ENCODE measurements at regions not wholly inside any gene's neighbourhood (a gene's known extent, or its start where the extent isn't known, plus 50 kb on each side); places are given as distances from the start of the nearest gene placed in this dataset.

DNA sequence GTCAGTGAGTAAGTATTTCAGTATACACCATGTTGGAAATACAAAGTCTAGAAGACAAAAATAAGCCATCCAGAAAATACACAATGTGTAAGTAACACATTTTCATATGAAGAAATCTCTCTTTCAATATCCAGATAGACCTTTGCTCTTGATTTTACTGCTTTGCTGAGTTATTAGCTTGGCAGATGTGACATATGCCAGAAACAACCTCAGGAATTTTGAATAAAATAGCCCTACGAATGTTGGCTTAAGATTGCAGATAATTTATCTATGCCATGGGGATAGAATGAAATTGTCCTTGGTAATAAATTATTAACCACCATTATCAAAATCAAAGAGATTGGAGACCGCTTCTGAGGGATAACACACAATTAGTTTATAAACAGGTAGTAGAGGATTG, 1036.9 kb upstream of the EPHA7 start:
- H3K27ac ChIP-seq (ENCODE audit: control insufficient read depth, insufficient read depth, low read length): no peak overlapping the region
- H3K36me3 ChIP-seq (ENCODE audit: control insufficient read depth in 2 of 2, extremely low read depth in 1 of 2, insufficient read depth in 2 of 2, low read length in 2 of 2): no peaks in the 10 kb centered on the region
- no peak overlapping the region for H2AFZ ChIP-seq (ENCODE audit: control insufficient read depth, low read length)
- no peak for TF ChIP-seq EZH2 (IDR thresholded peaks at IDR 0.05; ENCODE audit: low read length)
- TF ChIP-seq, protein P1, sequence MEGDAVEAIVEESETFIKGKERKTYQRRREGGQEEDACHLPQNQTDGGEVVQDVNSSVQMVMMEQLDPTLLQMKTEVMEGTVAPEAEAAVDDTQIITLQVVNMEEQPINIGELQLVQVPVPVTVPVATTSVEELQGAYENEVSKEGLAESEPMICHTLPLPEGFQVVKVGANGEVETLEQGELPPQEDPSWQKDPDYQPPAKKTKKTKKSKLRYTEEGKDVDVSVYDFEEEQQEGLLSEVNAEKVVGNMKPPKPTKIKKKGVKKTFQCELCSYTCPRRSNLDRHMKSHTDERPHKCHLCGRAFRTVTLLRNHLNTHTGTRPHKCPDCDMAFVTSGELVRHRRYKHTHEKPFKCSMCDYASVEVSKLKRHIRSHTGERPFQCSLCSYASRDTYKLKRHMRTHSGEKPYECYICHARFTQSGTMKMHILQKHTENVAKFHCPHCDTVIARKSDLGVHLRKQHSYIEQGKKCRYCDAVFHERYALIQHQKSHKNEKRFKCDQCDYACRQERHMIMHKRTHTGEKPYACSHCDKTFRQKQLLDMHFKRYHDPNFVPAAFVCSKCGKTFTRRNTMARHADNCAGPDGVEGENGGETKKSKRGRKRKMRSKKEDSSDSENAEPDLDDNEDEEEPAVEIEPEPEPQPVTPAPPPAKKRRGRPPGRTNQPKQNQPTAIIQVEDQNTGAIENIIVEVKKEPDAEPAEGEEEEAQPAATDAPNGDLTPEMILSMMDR (optimal IDR thresholded peaks at IDR 0.05 in 1 of 3, IDR thresholded peaks at IDR 0.05 in 1 of 3, conservative IDR thresholded peaks at IDR 0.05 in 1 of 3; ENCODE audit: extremely low read depth in 1 of 3, insufficient read depth in 2 of 3, low read length in 3 of 3): no peak
- no peaks in the 10 kb centered on the region for H3K9me1 ChIP-seq (ENCODE audit: control insufficient read depth, extremely low read depth, insufficient read depth, low read length)
- H3K4me2 ChIP-seq (ENCODE audit: control insufficient read depth, extremely low read depth, insufficient read depth, low read depth, low read length): no peak overlapping the region
- no peaks in the 10 kb centered on the region for H3K27me3 ChIP-seq (ENCODE audit: control insufficient read depth, extremely low read depth, insufficient read depth, low read length)
- no peak for FAIRE-seq
- no peak overlapping the region for H3K9ac ChIP-seq (ENCODE audit: control insufficient read depth, extremely low read depth, insufficient read depth, low read length)
- no peak overlapping the region for H3K4me3 ChIP-seq (ENCODE audit: control insufficient read depth in 2 of 3, extremely low read depth in 1 of 3, insufficient read depth in 2 of 3, low read depth in 1 of 3, low read length in 3 of 3)
- no peak for DNase-seq (ENCODE audit: low read depth, low spot score)
- dilution Hi-C loops (cut with MboI; ENCODE audit: extremely low pct_ligation_motif_present, low sequenced_read_pairs): no loop called here
- no peaks in the 10 kb centered on the region for H3K79me2 ChIP-seq (ENCODE audit: control insufficient read depth, insufficient read depth, low read length)
- no peaks in the 10 kb centered on the region for H4K20me1 ChIP-seq (ENCODE audit: control insufficient read depth, extremely low read depth, insufficient read depth, low read length)
- no peaks in the 10 kb centered on the region for H3K4me1 ChIP-seq (ENCODE audit: control insufficient read depth, extremely low read depth, insufficient read depth, low read length)
- no peaks in the 10 kb centered on the region for H3K9me3 ChIP-seq (ENCODE audit: control insufficient read depth, low read depth, low read length)

DNA sequence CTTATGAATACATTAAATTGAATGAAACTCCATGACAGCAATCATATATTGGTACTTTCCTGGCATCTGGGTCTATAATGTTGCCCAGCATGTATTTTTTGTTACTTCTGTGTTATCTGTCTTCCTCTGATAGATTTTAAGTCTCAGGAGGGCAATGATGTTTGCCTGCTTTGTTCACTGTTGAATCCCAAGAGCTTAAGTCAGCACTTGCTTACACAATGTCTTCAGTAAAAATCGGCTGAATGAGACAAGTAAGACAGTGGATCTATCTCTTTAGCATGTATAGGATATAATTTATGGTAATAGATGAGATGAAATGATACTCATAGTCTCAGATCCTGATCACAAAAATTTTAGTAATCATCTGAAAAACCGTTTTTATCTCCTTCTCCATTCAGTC, 1034.9 kb upstream of the EPHA7 start:
- H3K79me2 ChIP-seq (ENCODE audit: control insufficient read depth, insufficient read depth, low read length): no peaks in the 10 kb centered on the region
- dilution Hi-C loops (cut with MboI; ENCODE audit: extremely low pct_ligation_motif_present, low sequenced_read_pairs): no loop called here
- FAIRE-seq: no peak

More for the DNA sequence above, 1034.9 kb upstream of the EPHA7 start:
- no peak overlapping the region for H3K27ac ChIP-seq (ENCODE audit: control insufficient read depth, insufficient read depth, low read length)
- H3K4me3 ChIP-seq (ENCODE audit: control insufficient read depth in 2 of 3, extremely low read depth in 1 of 3, insufficient read depth in 2 of 3, low read depth in 1 of 3, low read length in 3 of 3): no peak overlapping the region
- H3K4me2 ChIP-seq (ENCODE audit: control insufficient read depth, extremely low read depth, insufficient read depth, low read depth, low read length): no peak overlapping the region
- H3K9me3 ChIP-seq (ENCODE audit: control insufficient read depth, low read depth, low read length): no peaks in the 10 kb centered on the region
- DNase-seq (ENCODE audit: low read depth, low spot score): no peak
- no peaks in the 10 kb centered on the region for H3K9me1 ChIP-seq (ENCODE audit: control insufficient read depth, extremely low read depth, insufficient read depth, low read length)
- H3K4me1 ChIP-seq (ENCODE audit: control insufficient read depth, extremely low read depth, insufficient read depth, low read length): no peaks in the 10 kb centered on the region
- no peaks in the 10 kb centered on the region for H3K36me3 ChIP-seq (ENCODE audit: control insufficient read depth in 2 of 2, extremely low read depth in 1 of 2, insufficient read depth in 2 of 2, low read length in 2 of 2)
- H4K20me1 ChIP-seq (ENCODE audit: control insufficient read depth, extremely low read depth, insufficient read depth, low read length): no peaks in the 10 kb centered on the region
- H2AFZ ChIP-seq (ENCODE audit: control insufficient read depth, low read length): no peak overlapping the region
- no peak overlapping the region for H3K9ac ChIP-seq (ENCODE audit: control insufficient read depth, extremely low read depth, insufficient read depth, low read length)
- TF ChIP-seq, protein P1 (optimal IDR thresholded peaks at IDR 0.05 in 1 of 3, IDR thresholded peaks at IDR 0.05 in 1 of 3, conservative IDR thresholded peaks at IDR 0.05 in 1 of 3; ENCODE audit: extremely low read depth in 1 of 3, insufficient read depth in 2 of 3, low read length in 3 of 3): no peak
- no peak for TF ChIP-seq EZH2 (IDR thresholded peaks at IDR 0.05; ENCODE audit: low read length)
- no peaks in the 10 kb centered on the region for H3K27me3 ChIP-seq (ENCODE audit: control insufficient read depth, extremely low read depth, insufficient read depth, low read length)
